Heart right ventricle (tissue), 16 donors: ENCODE measurements at regions not wholly inside any gene's neighbourhood (a gene's known extent, or its start where the extent isn't known, plus 50 kb on each side); places are given as distances from the start of the nearest gene placed in this dataset.

Source experiments
- ATAC-seq, 8 donors: fragments of 200-7000 bp; cut with Tn5 transposase; one replicate each; pipeline ENCODE4 v1.9.1; 2020; ENCODE audit warnings: mild to moderate bottlenecking in 8 of 8, moderate library complexity in 8 of 8, moderate number of reproducible peaks in 1 of 8
- DNase-seq, 2 donors: peaks; one replicate each; pipeline ENCODE4 v3.0.0-alpha.2; 2020
- H3K27ac ChIP-seq, 10 donors: fragments of 200-600 bp; sonication (generic) in 2 of 10; one replicate each; pipeline versions ENCODE4 v1.5.0 to v1.8.0; 2020 to 2022; ENCODE audit warnings: mild to moderate bottlenecking in 3 of 10
- H3K27me3 ChIP-seq, 7 donors: fragments of 200-600 bp; one replicate each; pipeline ENCODE4 v1.8.0; 2021 to 2022; ENCODE audit warnings: mild to moderate bottlenecking in 2 of 7
- H3K36me3 ChIP-seq, 9 donors: fragments of 200-600 bp; sonication (generic) in 1 of 9; one replicate each; pipeline versions ENCODE4 v1.5.0 to v1.8.0; 2020 to 2022; ENCODE audit warnings: mild to moderate bottlenecking in 2 of 9
- H3K4me1 ChIP-seq, 9 donors: fragments of 200-600 bp; sonication (generic) in 1 of 9; one replicate each; pipeline versions ENCODE4 v1.5.0 to v1.8.0; 2020 to 2022; ENCODE audit warnings: mild to moderate bottlenecking in 4 of 9
- H3K4me3 ChIP-seq, 10 donors: fragments of 200-600 bp; sonication (generic) in 2 of 10; one replicate each; pipeline versions ENCODE4 v1.5.0 to v1.8.0; 2020 to 2022; ENCODE audit warnings: mild to moderate bottlenecking in 7 of 10, moderate library complexity in 2 of 10
- H3K9me3 ChIP-seq, 11 donors: fragments of 200-600 bp in 10 of 11; sonication (generic) in 2 of 11; one replicate each; pipeline versions ENCODE4 v1.5.0 to v1.8.0; 2013 to 2022; ENCODE audit warnings: mild to moderate bottlenecking in 2 of 11, control low read depth in 1 of 11, moderate library complexity in 1 of 11
- WGBS, 2 donors: extraction: QIAGEN DNeasy Blood & Tissue Kit; methylation state at CpG; one replicate each; pipeline ENCODE4 v1.1.7; 2013; ENCODE audit warnings: inconsistent platforms in 1 of 2; 5-methylcytosine and 5-hydroxymethylcytosine counted together
- intact Hi-C, 10 donors: fragments of 100-400 bp; cut with DNase I; formaldehyde crosslinking; loops; one replicate each; pipeline versions ENCODE4 v1.11.1 to v1.14.2; 2022
- TF ChIP-seq, protein P1 (sequence below), 9 donors: fragments of 200-600 bp; sonication (generic) in 2 of 9; IDR thresholded peaks; one replicate each; pipeline versions ENCODE4 v1.5.0 to v1.8.0; 2021 to 2022; ENCODE audit warnings: antibody characterized with exemption in 9 of 9, mild to moderate bottlenecking in 5 of 9, moderate library complexity in 1 of 9
- donor health status: Arrhythmogenic right ventricular cardiomyopathy.
- donor health status: ischemic (EF 13 %, LVEDD 7.1; RV severe dilation, severe dysfunction).
- donor health status: healthy with polysubstance abuse.
- donor health status: DM: no; HTN: yes; CAD: no.
- donor health status: DM: no; HTN: no; CAD: no.
- donor health status: ischemic (EF 25% LVEDD 6.9; RV normal size, moderate dysfunction).
- donor health status: ischemic (EF 25% LVEDD 5.7; RV mildly dilated, moderate dysfunction).
- donor health status: healthy.
- donor health status: DM: yes; HTN: yes; CAD: no.
- donor health status: Ischemic cardiomyopathy.
- donor health status: ischemic (EF 35%, LVEDD 5.7; RV mildly dilated, moderate dysfunction).
- donor health status: nonischemic (EF 11% LVEDD 7.7; RV severe dilation, severe dysfunction).
- donor health status: DM: yes; HTN: yes; CAD: no.
- donor health status: PGD.
- donor health status: ischemic (EF 29% LVEDD 5.4; RV normal size, mild dysfunction).
- donor health status: nonischemic (EF 23%, LVEDD 6.1; RV moderate dilation, normal function).

GRCh38 chr6:2353412-2354137 lies 108.2 kb upstream of the GMDS start:
- Histone ChIP-seq H3K27ac (no peak overlapping the region), H3K36me3 (no peaks in the 10 kb centered on the region), H3K4me3 (no peak overlapping the region), H3K4me1 (peaks cover 0 to 12% (median 0%) of the 10 kb centered on the region in 9 donors), H3K9me3 (no peaks in the 10 kb centered on the region), H3K27me3 (no peaks in the 10 kb centered on the region)
- WGBS, 2 donors, result 42 to 46% methylated on average over 10 of the region's 10 CpGs
- ATAC-seq (peak; percentile 59 to 81 (median 78)), DNase-seq (peak; percentile 23 to 69)
- TF ChIP-seq, protein P1, sequence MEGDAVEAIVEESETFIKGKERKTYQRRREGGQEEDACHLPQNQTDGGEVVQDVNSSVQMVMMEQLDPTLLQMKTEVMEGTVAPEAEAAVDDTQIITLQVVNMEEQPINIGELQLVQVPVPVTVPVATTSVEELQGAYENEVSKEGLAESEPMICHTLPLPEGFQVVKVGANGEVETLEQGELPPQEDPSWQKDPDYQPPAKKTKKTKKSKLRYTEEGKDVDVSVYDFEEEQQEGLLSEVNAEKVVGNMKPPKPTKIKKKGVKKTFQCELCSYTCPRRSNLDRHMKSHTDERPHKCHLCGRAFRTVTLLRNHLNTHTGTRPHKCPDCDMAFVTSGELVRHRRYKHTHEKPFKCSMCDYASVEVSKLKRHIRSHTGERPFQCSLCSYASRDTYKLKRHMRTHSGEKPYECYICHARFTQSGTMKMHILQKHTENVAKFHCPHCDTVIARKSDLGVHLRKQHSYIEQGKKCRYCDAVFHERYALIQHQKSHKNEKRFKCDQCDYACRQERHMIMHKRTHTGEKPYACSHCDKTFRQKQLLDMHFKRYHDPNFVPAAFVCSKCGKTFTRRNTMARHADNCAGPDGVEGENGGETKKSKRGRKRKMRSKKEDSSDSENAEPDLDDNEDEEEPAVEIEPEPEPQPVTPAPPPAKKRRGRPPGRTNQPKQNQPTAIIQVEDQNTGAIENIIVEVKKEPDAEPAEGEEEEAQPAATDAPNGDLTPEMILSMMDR (IDR thresholded peaks at IDR 0.05), result peak; percentile 63 to 88 (median 81)
- intact Hi-C loops, result loop anchor here (1.0 to 10.0 kb wide), 12 partner anchors 109 to 757 kb away; partner anchors contain the start of genes FOXC1 (in 1 of the 10) and GMDS (in 1 of the 10)

GRCh38 chr6:2351807-2352431 lies 106.5 kb upstream of the GMDS start:
- no peaks in the 10 kb centered on the region for H3K27me3 ChIP-seq
- no peaks in the 10 kb centered on the region for H3K9me3 ChIP-seq
- TF ChIP-seq, protein P1 (IDR thresholded peaks at IDR 0.05), result no peak
- WGBS, 2 donors, result 85 to 86% methylated on average over 4 of the region's 4 CpGs
- DNase-seq, result no peak
- intact Hi-C loops, result loop anchor here (1.0 to 10.0 kb wide), 11 partner anchors 107 to 755 kb away; partner anchors contain the start of genes FOXC1 (in 1 of the 10) and GMDS (in 1 of the 10)
- H3K27ac ChIP-seq, result no peak overlapping the region
- no peaks in the 10 kb centered on the region for H3K36me3 ChIP-seq
- peaks cover 0 to 12% (median 0%) of the 10 kb centered on the region in 9 donors for H3K4me1 ChIP-seq
- no peak overlapping the region for H3K4me3 ChIP-seq
- ATAC-seq, result peak in 1 of 8 donors; percentile 22

GRCh38 chr6:2351090-2351489 lies 105.7 kb upstream of the GMDS start:
- no peak for ATAC-seq

GRCh38 chr6:2346078-2346477 lies 100.7 kb upstream of the GMDS start:
- H3K4me3 ChIP-seq, result no peak overlapping the region
- no peaks in the 10 kb centered on the region for H3K36me3 ChIP-seq
- ATAC-seq (peak in 3 of 8 donors; percentile 59 to 93 (median 69)), DNase-seq (no peak)
- peaks cover 0 to 19% (median 0%) of the 10 kb centered on the region in 9 donors for H3K4me1 ChIP-seq
- H3K27me3 ChIP-seq, result no peaks in the 10 kb centered on the region
- H3K9me3 ChIP-seq, result peaks cover 0 to 6% (median 0%) of the 10 kb centered on the region in 11 donors
- TF ChIP-seq, protein P1 (IDR thresholded peaks at IDR 0.05), result no peak
- no peak overlapping the region for H3K27ac ChIP-seq
- intact Hi-C loops, result loop anchor here in 2 of 10 donors (10.0 kb wide), 2 partner anchors 141 to 289 kb away; no protein-coding TSS in a partner anchor
- 61 to 74% methylated on average over 3 of the region's 3 CpGs for WGBS, 2 donors

More at GRCh38 chr6:2351090-2351489, 105.7 kb upstream of the GMDS start:
- 83 to 94% methylated on average over 5 of the region's 5 CpGs for WGBS, 2 donors
- H3K4me1 ChIP-seq, result peaks cover 0 to 16% (median 5%) of the 10 kb centered on the region in 9 donors
- no peaks in the 10 kb centered on the region for H3K27me3 ChIP-seq
- intact Hi-C loops, result loop anchor here in 9 of 10 donors (5.0 to 10.0 kb wide), 8 partner anchors 106 to 749 kb away; partner anchors contain the start of genes FOXC1 (in 1 of the 9) and GMDS (in 1 of the 9)
- no peaks in the 10 kb centered on the region for H3K9me3 ChIP-seq
- H3K27ac ChIP-seq, result no peak overlapping the region
- H3K36me3 ChIP-seq, result no peaks in the 10 kb centered on the region
- no peak overlapping the region for H3K4me3 ChIP-seq
- TF ChIP-seq, protein P1 (IDR thresholded peaks at IDR 0.05), result no peak
- no peak for DNase-seq
